WTC11 (cell line): ENCODE measurements at regions not wholly inside any gene's neighbourhood (a gene's known extent, or its start where the extent isn't known, plus 50 kb on each side); places are given as distances from the start of the nearest gene placed in this dataset.

Experiments used
- ATAC-seq: fragments of 200-7000 bp; cut with Tn5 transposase; 2 replicates; pipeline ENCODE4 v1.10.0; 2021; ENCODE audit warnings: mild to moderate bottlenecking, moderate library complexity
- CTCF ChIA-PET: fragments of 300-600 bp; sonication (Branson Sonifier 250); formaldehyde crosslinking; loops from one replicate; lab custom pipeline; 2021; ENCODE audit warnings: antibody characterized with exemption; lab: Charles Lee
- POLR2A ChIA-PET: fragments of 350-600 bp; sonication (Branson Sonifier 250); formaldehyde crosslinking; loops from one replicate; lab custom pipeline; 2021; ENCODE audit warnings: antibody characterized with exemption; lab: Charles Lee
- DNase-seq: peaks from one replicate; pipeline ENCODE4 v3.0.0; 2021; ENCODE audit warnings: low spot score
- H3K27ac Mint-ChIP-seq: 2 replicates; pipeline ENCODE4 v1.8.0; 2021; ENCODE audit warnings: mixed read lengths
- H3K27me3 Mint-ChIP-seq: 2 replicates; pipeline ENCODE4 v1.8.0; 2021; ENCODE audit warnings: low read depth, mild to moderate bottlenecking, moderate library complexity, mixed read lengths
- H3K36me3 Mint-ChIP-seq: 2 replicates; pipeline ENCODE4 v1.8.0; 2021; ENCODE audit warnings: mixed read lengths
- H3K4me1 Mint-ChIP-seq: 2 replicates; pipeline ENCODE4 v1.8.0; 2022; ENCODE audit warnings: mixed read lengths
- H3K4me3 Mint-ChIP-seq: 2 replicates; pipeline ENCODE4 v1.8.0; 2021; ENCODE audit warnings: mild to moderate bottlenecking, moderate library complexity, mixed read lengths
- H3K9me3 Mint-ChIP-seq: 2 replicates; pipeline ENCODE4 v1.8.0; 2021; ENCODE audit warnings: mixed read lengths
- FOXJ3 ChIP-seq: sonication (generic); formaldehyde crosslinking; IDR thresholded peaks from 2 replicates; pipeline ENCODE4 v1.9.0; 2021; ENCODE audit warnings: missing genetic modification reagents, mild to moderate bottlenecking, borderline replicate concordance
- GABPB1 ChIP-seq: sonication (generic); formaldehyde crosslinking; IDR thresholded peaks from 2 replicates; pipeline ENCODE4 v1.8.1; 2023; ENCODE audit warnings: mild to moderate bottlenecking, missing genetic modification reagents
- GTF2I ChIP-seq: fragments of 250-450 bp; sonication (Bioruptor Pico); conservative IDR thresholded peaks from 2 replicates; pipeline ENCODE4 v1.4.0; 2021; ENCODE audit warnings: mild to moderate bottlenecking
- HMGA2 ChIP-seq: fragments of 250-450 bp; sonication (Bioruptor Pico); IDR thresholded peaks from 2 replicates; pipeline ENCODE4 v1.4.0; 2021; ENCODE audit warnings: mild to moderate bottlenecking, moderate library complexity
- JUN ChIP-seq: sonication (generic); formaldehyde crosslinking; IDR thresholded peaks from 2 replicates; pipeline ENCODE4 v1.8.0; 2023; ENCODE audit warnings: mild to moderate bottlenecking, missing genetic modification reagents
- MXD4 ChIP-seq: fragments of 250-450 bp; sonication (Bioruptor Pico); IDR thresholded peaks from 2 replicates; pipeline ENCODE4 v1.8.0; 2021; ENCODE audit warnings: mild to moderate bottlenecking, moderate library complexity, borderline replicate concordance
- NFYB ChIP-seq: sonication (generic); formaldehyde crosslinking; conservative IDR thresholded peaks from 2 replicates; pipeline ENCODE4 v1.8.0; 2022; ENCODE audit warnings: low read depth, missing genetic modification reagents
- NR1H2 ChIP-seq: sonication (generic); formaldehyde crosslinking; IDR thresholded peaks from 2 replicates; pipeline ENCODE4 v1.9.0; 2021; ENCODE audit warnings: mild to moderate bottlenecking, moderate library complexity, missing genetic modification reagents
- NR2C2 ChIP-seq: sonication (generic); formaldehyde crosslinking; IDR thresholded peaks from 2 replicates; pipeline ENCODE4 v1.8.0; 2022; ENCODE audit warnings: mild to moderate bottlenecking, missing genetic modification reagents
- RELA ChIP-seq: sonication (generic); formaldehyde crosslinking; IDR thresholded peaks from 2 replicates; pipeline ENCODE4 v1.8.1; 2022; ENCODE audit warnings: missing genetic modification reagents, mild to moderate bottlenecking, borderline replicate concordance
- SMAD3 ChIP-seq: sonication (generic); formaldehyde crosslinking; IDR thresholded peaks from 2 replicates; pipeline ENCODE4 v1.8.0; 2022; ENCODE audit warnings: missing genetic modification reagents, mild to moderate bottlenecking, borderline replicate concordance
- SP1 ChIP-seq: sonication (generic); formaldehyde crosslinking; conservative IDR thresholded peaks from 2 replicates; pipeline ENCODE4 v1.8.1; 2022; ENCODE audit warnings: missing genetic modification reagents
- TEAD1 ChIP-seq: sonication (generic); formaldehyde crosslinking; IDR thresholded peaks from 2 replicates; pipeline ENCODE4 v1.8.0; 2022; ENCODE audit warnings: mild to moderate bottlenecking, missing genetic modification reagents
- ZNF232 ChIP-seq: sonication (generic); formaldehyde crosslinking; IDR thresholded peaks from 2 replicates; pipeline ENCODE4 v1.8.0; 2022; ENCODE audit warnings: mild to moderate bottlenecking, missing genetic modification reagents
- ZNF396 ChIP-seq: fragments of 250-450 bp; sonication (Bioruptor Pico); IDR thresholded peaks from 2 replicates; pipeline ENCODE4 v1.8.0; 2021; ENCODE audit warnings: mild to moderate bottlenecking, moderate library complexity, borderline replicate concordance
- TF ChIP-seq, protein P1 (sequence below): sonication (generic); formaldehyde crosslinking; IDR thresholded peaks from 2 replicates; pipeline ENCODE4 v1.8.0; 2023; ENCODE audit warnings: missing genetic modification reagents
- TF ChIP-seq, protein P2 (sequence below): sonication (generic); formaldehyde crosslinking; IDR thresholded peaks from 2 replicates; pipeline ENCODE4 v1.8.1; 2023; ENCODE audit warnings: mild to moderate bottlenecking, missing genetic modification reagents, moderate library complexity
- TF ChIP-seq, protein P3 (sequence below): sonication (generic); formaldehyde crosslinking; IDR thresholded peaks from 2 replicates; pipeline ENCODE4 v1.8.0; 2022; ENCODE audit warnings: mild to moderate bottlenecking, missing genetic modification reagents
- TF ChIP-seq, protein P4 (sequence below): sonication (generic); formaldehyde crosslinking; IDR thresholded peaks from 2 replicates; pipeline ENCODE4 v1.8.1; 2023; ENCODE audit warnings: mild to moderate bottlenecking, missing genetic modification reagents
- TF ChIP-seq, protein P5 (sequence below): sonication (generic); formaldehyde crosslinking; IDR thresholded peaks from 2 replicates; pipeline ENCODE4 v1.8.1; 2022; ENCODE audit warnings: missing genetic modification reagents, borderline replicate concordance
- TF ChIP-seq, protein P6 (sequence below): fragments of 250-450 bp; sonication (Bioruptor Pico); IDR thresholded peaks from 2 replicates; pipeline ENCODE4 v1.9.0; 2021; ENCODE audit warnings: mild to moderate bottlenecking, borderline replicate concordance

DNA sequence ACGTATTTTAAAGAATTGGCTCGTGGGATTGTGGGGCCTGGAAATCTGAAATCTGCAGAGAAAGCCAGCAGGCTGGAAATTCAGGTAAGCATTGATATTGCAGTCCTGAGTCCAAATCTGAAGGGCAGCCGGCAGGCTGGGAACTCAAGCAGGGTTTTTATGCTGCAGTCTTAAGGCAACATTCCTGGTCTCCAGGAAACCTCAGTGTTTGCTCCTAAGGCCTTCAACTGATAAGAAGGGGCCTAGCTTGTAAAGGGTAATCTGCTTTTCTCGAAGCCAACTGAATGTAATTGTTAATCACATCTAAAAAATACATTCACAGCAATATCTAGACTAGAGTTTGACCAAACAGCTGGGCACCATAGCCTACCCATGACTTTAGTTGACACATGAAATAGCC, 154.4 kb downstream of the EFNB2 start (continued):
- TF ChIP-seq, protein P1, sequence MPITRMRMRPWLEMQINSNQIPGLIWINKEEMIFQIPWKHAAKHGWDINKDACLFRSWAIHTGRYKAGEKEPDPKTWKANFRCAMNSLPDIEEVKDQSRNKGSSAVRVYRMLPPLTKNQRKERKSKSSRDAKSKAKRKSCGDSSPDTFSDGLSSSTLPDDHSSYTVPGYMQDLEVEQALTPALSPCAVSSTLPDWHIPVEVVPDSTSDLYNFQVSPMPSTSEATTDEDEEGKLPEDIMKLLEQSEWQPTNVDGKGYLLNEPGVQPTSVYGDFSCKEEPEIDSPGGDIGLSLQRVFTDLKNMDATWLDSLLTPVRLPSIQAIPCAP (CRISPR knock-in tag), result no peak
- no peak for TF ChIP-seq ZNF396 (CRISPR knock-in tag)
- no peak for TF ChIP-seq NR1H2
- no peak for TF ChIP-seq NFYB
- TF ChIP-seq, protein P2, sequence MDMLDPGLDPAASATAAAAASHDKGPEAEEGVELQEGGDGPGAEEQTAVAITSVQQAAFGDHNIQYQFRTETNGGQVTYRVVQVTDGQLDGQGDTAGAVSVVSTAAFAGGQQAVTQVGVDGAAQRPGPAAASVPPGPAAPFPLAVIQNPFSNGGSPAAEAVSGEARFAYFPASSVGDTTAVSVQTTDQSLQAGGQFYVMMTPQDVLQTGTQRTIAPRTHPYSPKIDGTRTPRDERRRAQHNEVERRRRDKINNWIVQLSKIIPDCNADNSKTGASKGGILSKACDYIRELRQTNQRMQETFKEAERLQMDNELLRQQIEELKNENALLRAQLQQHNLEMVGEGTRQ (CRISPR knock-in tag), result no peak
- no peak for TF ChIP-seq TEAD1 (CRISPR knock-in tag)
- TF ChIP-seq GTF2I, result no peak
- no peak for TF ChIP-seq FOXJ3

DNA sequence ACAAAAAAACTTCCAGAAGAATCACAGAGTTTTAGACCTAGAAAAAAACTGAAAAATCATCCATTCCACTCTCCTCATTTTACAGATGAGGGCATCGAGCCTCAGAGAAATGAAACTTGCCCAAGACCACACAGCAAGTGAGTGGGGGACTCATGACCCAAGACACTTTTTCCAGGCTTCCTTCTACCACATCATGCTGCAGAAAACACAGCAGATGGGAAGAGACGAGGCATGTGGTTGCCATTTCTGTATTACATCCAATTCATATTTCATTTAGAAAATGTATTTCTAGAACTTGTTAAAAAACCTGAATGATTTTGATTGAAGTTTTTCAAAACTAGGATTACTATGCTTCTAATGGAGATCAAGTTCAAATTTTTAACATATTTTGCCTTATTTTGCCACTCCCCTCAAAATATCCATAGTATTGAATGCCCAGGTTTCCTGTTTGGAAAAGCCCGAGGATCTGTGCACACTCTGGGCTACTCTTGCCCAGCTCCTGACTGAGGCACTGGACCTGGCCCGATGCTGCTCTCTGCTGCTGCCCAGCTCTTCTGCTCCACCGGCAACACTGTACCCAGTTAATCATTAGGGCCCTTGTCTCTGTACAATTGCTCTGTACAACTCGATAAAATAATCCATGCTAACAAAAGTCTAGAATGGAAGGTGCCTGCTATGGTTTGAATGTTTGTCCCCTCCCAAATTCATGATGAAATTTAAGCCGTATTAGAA, 157.4 kb downstream of the EFNB2 start:
- Mint-ChIP-seq H3K27me3 (no peaks in the 10 kb centered on the region; the same call in 1 of the 2 replicates), H3K27ac (no peak overlapping the region), H3K9me3 (no peaks in the 10 kb centered on the region), H3K4me1 (0 out of 2 replicates have a peak, but pooled peaks cover 3% of the 10 kb centered on the region), H3K36me3 (no peaks in the 10 kb centered on the region), H3K4me3 (no peak overlapping the region)
- ATAC-seq (no peak), DNase-seq (no peak)
- TF ChIP-seq, protein P3, sequence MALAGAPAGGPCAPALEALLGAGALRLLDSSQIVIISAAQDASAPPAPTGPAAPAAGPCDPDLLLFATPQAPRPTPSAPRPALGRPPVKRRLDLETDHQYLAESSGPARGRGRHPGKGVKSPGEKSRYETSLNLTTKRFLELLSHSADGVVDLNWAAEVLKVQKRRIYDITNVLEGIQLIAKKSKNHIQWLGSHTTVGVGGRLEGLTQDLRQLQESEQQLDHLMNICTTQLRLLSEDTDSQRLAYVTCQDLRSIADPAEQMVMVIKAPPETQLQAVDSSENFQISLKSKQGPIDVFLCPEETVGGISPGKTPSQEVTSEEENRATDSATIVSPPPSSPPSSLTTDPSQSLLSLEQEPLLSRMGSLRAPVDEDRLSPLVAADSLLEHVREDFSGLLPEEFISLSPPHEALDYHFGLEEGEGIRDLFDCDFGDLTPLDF, result no peak
- TF ChIP-seq MXD4 (CRISPR knock-in tag) (no peak), JUN (CRISPR knock-in tag) (no peak), SP1 (CRISPR knock-in tag) (no peak), NR1H2 (no peak), HMGA2 (CRISPR knock-in tag) (no peak), GABPB1 (no peak)
- TF ChIP-seq, protein P4, sequence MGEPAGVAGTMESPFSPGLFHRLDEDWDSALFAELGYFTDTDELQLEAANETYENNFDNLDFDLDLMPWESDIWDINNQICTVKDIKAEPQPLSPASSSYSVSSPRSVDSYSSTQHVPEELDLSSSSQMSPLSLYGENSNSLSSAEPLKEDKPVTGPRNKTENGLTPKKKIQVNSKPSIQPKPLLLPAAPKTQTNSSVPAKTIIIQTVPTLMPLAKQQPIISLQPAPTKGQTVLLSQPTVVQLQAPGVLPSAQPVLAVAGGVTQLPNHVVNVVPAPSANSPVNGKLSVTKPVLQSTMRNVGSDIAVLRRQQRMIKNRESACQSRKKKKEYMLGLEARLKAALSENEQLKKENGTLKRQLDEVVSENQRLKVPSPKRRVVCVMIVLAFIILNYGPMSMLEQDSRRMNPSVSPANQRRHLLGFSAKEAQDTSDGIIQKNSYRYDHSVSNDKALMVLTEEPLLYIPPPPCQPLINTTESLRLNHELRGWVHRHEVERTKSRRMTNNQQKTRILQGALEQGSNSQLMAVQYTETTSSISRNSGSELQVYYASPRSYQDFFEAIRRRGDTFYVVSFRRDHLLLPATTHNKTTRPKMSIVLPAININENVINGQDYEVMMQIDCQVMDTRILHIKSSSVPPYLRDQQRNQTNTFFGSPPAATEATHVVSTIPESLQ (CRISPR knock-in tag), result no peak
- ChIA-PET POLR2A (no interaction called here), CTCF (no interaction called here)

DNA sequence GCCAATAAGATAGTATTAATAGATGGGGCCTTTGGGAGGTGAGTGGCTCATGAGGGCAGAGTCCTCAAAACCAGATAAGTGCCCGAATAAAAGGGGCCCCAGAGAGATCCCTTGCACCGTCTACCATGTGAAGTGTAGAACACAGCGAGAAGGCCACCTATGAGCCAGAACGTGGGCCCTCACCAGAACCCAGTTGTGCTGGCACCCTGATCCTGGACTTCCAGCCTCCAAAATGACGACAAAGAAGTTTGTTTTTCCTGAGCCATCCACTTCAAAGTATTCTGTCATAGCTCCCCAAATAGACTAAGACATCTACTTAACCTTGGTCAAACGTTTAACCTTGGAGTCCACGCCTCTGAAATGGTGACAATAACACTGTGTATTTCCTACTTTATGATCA, 158.1 kb downstream of the EFNB2 start:
- Mint-ChIP-seq H3K4me3 (no peak overlapping the region), H3K36me3 (no peaks in the 10 kb centered on the region), H3K9me3 (no peaks in the 10 kb centered on the region), H3K27ac (no peak overlapping the region), H3K4me1 (0 out of 2 replicates have a peak, but pooled peaks cover 1% of the 10 kb centered on the region), H3K27me3 (no peaks in the 10 kb centered on the region; the same call in 1 of the 2 replicates)
- CTCF ChIA-PET, result interaction anchor here (1.2 kb wide), 1 partner anchor 293 kb away, joined by 7 read pairs; no protein-coding TSS in a partner anchor
- ATAC-seq (no peak), DNase-seq (no peak)
- TF ChIP-seq NR2C2 (CRISPR knock-in tag) (no peak), SMAD3 (CRISPR knock-in tag) (no peak), RELA (CRISPR knock-in tag) (no peak), ZNF232 (CRISPR knock-in tag) (no peak)
- TF ChIP-seq, protein P5, sequence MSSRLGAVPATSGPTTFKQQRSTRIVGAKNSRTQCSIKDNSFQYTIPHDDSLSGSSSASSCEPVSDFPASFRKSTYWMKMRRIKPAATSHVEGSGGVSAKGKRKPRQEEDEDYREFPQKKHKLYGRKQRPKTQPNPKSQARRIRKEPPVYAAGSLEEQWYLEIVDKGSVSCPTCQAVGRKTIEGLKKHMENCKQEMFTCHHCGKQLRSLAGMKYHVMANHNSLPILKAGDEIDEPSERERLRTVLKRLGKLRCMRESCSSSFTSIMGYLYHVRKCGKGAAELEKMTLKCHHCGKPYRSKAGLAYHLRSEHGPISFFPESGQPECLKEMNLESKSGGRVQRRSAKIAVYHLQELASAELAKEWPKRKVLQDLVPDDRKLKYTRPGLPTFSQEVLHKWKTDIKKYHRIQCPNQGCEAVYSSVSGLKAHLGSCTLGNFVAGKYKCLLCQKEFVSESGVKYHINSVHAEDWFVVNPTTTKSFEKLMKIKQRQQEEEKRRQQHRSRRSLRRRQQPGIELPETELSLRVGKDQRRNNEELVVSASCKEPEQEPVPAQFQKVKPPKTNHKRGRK (CRISPR knock-in tag), result no peak
- TF ChIP-seq, protein P6, sequence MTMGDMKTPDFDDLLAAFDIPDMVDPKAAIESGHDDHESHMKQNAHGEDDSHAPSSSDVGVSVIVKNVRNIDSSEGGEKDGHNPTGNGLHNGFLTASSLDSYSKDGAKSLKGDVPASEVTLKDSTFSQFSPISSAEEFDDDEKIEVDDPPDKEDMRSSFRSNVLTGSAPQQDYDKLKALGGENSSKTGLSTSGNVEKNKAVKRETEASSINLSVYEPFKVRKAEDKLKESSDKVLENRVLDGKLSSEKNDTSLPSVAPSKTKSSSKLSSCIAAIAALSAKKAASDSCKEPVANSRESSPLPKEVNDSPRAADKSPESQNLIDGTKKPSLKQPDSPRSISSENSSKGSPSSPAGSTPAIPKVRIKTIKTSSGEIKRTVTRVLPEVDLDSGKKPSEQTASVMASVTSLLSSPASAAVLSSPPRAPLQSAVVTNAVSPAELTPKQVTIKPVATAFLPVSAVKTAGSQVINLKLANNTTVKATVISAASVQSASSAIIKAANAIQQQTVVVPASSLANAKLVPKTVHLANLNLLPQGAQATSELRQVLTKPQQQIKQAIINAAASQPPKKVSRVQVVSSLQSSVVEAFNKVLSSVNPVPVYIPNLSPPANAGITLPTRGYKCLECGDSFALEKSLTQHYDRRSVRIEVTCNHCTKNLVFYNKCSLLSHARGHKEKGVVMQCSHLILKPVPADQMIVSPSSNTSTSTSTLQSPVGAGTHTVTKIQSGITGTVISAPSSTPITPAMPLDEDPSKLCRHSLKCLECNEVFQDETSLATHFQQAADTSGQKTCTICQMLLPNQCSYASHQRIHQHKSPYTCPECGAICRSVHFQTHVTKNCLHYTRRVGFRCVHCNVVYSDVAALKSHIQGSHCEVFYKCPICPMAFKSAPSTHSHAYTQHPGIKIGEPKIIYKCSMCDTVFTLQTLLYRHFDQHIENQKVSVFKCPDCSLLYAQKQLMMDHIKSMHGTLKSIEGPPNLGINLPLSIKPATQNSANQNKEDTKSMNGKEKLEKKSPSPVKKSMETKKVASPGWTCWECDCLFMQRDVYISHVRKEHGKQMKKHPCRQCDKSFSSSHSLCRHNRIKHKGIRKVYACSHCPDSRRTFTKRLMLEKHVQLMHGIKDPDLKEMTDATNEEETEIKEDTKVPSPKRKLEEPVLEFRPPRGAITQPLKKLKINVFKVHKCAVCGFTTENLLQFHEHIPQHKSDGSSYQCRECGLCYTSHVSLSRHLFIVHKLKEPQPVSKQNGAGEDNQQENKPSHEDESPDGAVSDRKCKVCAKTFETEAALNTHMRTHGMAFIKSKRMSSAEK (CRISPR knock-in tag), result no peak
- POLR2A ChIA-PET, result no interaction called here
